ENCODE measurements at regions not wholly inside any gene's neighbourhood (a gene's known extent, or its start where the extent isn't known, plus 50 kb on each side); places are given as distances from the start of the nearest gene placed in this dataset.
"Not testable (repeated sequence)": the region's sequence is repeated elsewhere in the genome, so short reads cannot be mapped to it uniquely, and the experiment has no call there.

DNA sequence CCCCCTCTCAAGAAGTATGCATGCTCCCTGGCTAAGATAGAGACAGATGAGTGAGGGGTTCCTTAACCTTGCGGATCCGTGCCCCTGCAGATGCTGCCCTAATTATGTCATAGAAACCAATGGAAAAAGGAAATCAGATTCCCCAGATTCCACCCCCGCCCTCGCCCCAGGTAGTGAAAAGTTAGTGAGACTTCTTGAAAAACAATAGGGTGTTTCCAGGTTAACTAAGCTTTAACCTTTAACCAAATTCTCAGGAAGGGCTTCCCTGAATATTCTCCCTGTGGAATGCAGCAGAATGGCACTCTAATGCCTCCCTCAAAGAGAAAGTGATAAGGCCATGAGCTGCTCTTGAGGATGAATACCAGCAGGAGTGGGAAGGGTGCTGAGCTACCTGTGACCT is 116.0 kb upstream of the RANBP3L start:
- H3K9me3 Mint-ChIP-seq (ENCODE audit: unreplicated experiment): no peaks in the 10 kb centered on the region
- H3K4me3 Mint-ChIP-seq (ENCODE audit: unreplicated experiment): no peak overlapping the region
- H3K27me3 Mint-ChIP-seq (ENCODE audit: unreplicated experiment): peaks cover 1% of the 10 kb centered on the region
- no peaks in the 10 kb centered on the region for H3K36me3 Mint-ChIP-seq (ENCODE audit: low read depth, unreplicated experiment)
- DNase-seq (ENCODE audit: low spot score): no peak
- H3K4me1 Mint-ChIP-seq (ENCODE audit: unreplicated experiment): no peaks in the 10 kb centered on the region
- H3K27ac Mint-ChIP-seq (ENCODE audit: unreplicated experiment): no peak overlapping the region
- TF ChIP-seq, protein P1, sequence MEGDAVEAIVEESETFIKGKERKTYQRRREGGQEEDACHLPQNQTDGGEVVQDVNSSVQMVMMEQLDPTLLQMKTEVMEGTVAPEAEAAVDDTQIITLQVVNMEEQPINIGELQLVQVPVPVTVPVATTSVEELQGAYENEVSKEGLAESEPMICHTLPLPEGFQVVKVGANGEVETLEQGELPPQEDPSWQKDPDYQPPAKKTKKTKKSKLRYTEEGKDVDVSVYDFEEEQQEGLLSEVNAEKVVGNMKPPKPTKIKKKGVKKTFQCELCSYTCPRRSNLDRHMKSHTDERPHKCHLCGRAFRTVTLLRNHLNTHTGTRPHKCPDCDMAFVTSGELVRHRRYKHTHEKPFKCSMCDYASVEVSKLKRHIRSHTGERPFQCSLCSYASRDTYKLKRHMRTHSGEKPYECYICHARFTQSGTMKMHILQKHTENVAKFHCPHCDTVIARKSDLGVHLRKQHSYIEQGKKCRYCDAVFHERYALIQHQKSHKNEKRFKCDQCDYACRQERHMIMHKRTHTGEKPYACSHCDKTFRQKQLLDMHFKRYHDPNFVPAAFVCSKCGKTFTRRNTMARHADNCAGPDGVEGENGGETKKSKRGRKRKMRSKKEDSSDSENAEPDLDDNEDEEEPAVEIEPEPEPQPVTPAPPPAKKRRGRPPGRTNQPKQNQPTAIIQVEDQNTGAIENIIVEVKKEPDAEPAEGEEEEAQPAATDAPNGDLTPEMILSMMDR (IDR thresholded peaks at IDR 0.05; ENCODE audit: unreplicated experiment): no peak

DNA sequence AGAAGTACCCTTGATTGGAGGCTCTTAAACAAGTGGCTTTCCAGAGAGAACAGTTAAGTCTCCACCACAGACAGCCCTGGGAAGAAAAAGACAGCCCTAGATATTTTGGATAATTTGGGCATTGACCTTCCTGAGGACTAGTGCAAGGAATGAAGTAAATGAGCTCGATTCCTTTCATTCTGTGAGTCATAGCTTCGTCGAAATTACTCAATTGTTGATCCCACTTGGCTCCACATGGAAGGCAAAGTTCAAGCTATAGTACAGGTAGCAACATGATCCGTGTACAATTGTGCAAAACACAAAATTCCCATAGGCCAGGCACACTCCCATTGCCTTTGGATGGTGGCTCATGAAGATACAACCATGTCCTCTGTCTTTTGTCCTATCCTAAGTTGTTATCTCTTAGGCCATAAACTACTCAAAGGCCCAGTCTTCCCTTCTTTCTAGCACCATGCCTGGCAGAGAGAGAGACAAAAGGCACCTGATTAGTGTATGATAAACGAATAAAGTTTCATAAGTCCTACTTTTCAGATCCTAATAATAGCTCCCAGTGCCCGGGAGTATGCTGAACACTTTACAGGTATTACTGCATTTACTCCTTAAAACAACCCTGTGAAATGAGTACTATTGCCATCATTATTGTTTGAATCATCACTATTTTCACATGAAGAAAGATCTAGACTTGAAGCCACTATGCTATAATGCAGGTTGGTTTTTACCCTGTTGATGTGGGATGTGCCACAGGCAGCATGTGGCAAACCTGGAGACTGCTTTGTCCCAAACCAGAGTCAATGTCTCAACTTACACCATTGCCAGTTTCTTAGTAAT is 116.7 kb upstream of the RANBP3L start:
- no peak overlapping the region for H3K27ac Mint-ChIP-seq (ENCODE audit: unreplicated experiment)
- H3K9me3 Mint-ChIP-seq (ENCODE audit: unreplicated experiment): no peaks in the 10 kb centered on the region
- no peaks in the 10 kb centered on the region for H3K4me1 Mint-ChIP-seq (ENCODE audit: unreplicated experiment)

DNA sequence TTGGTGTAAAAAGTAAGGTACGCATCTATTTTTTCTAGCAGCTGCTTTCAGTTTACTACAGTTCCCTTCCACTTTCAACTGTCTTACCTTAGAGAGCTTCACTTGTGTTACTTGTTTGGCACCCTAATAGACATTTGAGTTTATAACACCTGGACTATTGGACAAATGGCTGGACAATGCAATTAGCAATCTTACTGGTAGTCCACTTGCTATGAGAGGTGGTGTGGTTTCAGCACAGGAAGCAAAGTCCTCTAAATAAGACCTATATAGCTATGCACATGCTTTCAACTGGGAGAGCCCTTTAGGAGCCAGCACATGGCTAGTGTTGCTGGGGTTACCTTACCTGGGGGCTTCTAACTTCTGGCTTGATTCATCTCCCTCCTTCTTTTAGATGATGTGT is 119.6 kb upstream of the RANBP3L start:
- Mint-ChIP-seq H3K27me3 (ENCODE audit: unreplicated experiment) (peaks cover 1% of the 10 kb centered on the region), H3K4me3 (ENCODE audit: unreplicated experiment) (no peak overlapping the region), H3K36me3 (ENCODE audit: low read depth, unreplicated experiment) (no peaks in the 10 kb centered on the region), H3K9me3 (ENCODE audit: unreplicated experiment) (no peaks in the 10 kb centered on the region), H3K4me1 (ENCODE audit: unreplicated experiment) (no peaks in the 10 kb centered on the region), H3K27ac (ENCODE audit: unreplicated experiment) (no peak overlapping the region)
- DNase-seq (ENCODE audit: low spot score): no peak
- TF ChIP-seq, protein P1 (IDR thresholded peaks at IDR 0.05; ENCODE audit: unreplicated experiment): no peak

More for the DNA sequence above, 116.7 kb upstream of the RANBP3L start:
- TF ChIP-seq, protein P1 (IDR thresholded peaks at IDR 0.05; ENCODE audit: unreplicated experiment): no peak
- H3K4me3 Mint-ChIP-seq (ENCODE audit: unreplicated experiment): no peak overlapping the region
- no peaks in the 10 kb centered on the region for H3K36me3 Mint-ChIP-seq (ENCODE audit: low read depth, unreplicated experiment)
- H3K27me3 Mint-ChIP-seq (ENCODE audit: unreplicated experiment): peaks cover 1% of the 10 kb centered on the region
- no peak for DNase-seq (ENCODE audit: low spot score)

DNA sequence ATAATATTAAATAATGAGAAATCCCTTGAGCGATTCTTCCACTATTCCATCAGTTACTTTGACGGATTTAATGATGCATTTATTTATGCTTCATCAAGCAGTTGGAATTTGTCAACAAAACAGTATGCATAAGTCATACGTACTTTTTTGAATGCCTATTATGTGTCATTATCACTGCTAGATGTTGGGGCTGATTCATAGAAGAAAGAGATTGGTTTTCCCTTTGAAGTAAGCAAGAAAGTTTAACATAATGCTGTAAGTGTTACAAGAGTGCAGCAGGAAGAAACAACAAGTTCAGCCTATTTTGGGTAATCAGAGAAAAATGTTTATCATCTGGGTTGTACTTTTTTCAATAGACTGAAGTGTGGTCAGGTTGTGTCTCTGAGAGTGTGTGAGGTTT is 121.2 kb upstream of the RANBP3L start:
- TF ChIP-seq, protein P1 (IDR thresholded peaks at IDR 0.05; ENCODE audit: unreplicated experiment): no peak
- H3K27ac Mint-ChIP-seq (ENCODE audit: unreplicated experiment): no peak overlapping the region
- DNase-seq (ENCODE audit: low spot score): no peak
- no peak overlapping the region for H3K4me3 Mint-ChIP-seq (ENCODE audit: unreplicated experiment)
- H3K36me3 Mint-ChIP-seq (ENCODE audit: low read depth, unreplicated experiment): no peaks in the 10 kb centered on the region
- H3K4me1 Mint-ChIP-seq (ENCODE audit: unreplicated experiment): no peaks in the 10 kb centered on the region
- H3K27me3 Mint-ChIP-seq (ENCODE audit: unreplicated experiment): no peaks in the 10 kb centered on the region
- H3K9me3 Mint-ChIP-seq (ENCODE audit: unreplicated experiment): no peaks in the 10 kb centered on the region

DNA sequence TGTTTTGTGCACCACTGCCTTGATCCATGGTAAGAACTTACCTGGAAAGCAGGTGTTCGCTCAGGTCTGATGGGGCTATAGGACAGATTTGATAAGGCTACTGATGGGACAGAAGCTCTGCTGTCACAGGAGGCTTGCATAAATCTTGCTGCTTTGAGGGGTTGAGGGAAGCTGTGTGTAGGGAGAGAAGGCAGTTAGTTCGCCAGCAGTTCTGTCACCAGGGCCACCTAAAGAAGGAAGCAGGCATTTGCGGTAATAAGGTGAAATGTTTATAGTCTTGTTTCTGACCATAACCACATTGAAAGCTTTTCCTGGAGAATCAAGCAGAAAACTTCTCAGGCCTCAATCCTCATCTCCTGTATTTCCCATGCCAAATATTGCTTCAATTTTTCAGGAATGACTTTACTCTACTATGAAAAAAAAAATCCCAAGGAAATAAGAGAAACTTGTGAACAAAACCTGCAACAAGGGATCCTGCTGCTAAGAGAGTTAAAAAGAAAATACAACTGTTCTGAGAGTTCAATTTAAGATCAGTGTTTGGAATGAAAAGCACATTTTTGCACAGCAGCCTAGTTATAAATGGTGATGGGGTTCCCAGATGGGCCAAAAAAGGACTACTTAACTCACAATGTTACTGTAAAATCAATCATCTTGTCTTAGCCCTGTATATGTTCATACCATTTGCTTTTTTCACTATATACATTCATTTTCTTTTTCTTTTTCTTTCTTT is 122.0 kb upstream of the RANBP3L start:
- TF ChIP-seq, protein P1 (IDR thresholded peaks at IDR 0.05; ENCODE audit: unreplicated experiment): no peak
- DNase-seq (ENCODE audit: low spot score): no peak
- Mint-ChIP-seq H3K4me1 (ENCODE audit: unreplicated experiment) (no peaks in the 10 kb centered on the region), H3K27ac (ENCODE audit: unreplicated experiment) (no peak overlapping the region), H3K9me3 (ENCODE audit: unreplicated experiment) (no peaks in the 10 kb centered on the region), H3K36me3 (ENCODE audit: low read depth, unreplicated experiment) (no peaks in the 10 kb centered on the region), H3K27me3 (ENCODE audit: unreplicated experiment) (no peaks in the 10 kb centered on the region), H3K4me3 (ENCODE audit: unreplicated experiment) (no peak overlapping the region)

DNA sequence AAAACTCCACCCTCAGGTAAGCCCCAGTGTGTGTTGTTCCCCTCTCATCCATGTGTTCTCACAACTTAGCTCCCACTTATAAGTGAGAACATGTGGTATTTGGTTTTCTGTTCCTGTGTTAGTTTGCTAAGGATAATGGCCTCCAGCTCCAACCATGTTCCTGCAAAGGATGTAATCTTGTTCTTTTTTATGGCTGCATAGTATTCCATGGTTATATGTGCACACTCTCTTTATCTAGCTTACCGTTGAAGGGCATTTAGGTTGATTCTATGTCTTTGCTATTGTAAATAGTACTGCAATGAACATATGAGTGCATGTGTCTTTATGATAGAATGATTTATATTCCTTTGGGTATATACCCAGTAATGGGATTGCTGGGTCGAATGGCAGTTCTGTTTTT is 124.4 kb upstream of the RANBP3L start:
- H3K27me3 Mint-ChIP-seq (ENCODE audit: unreplicated experiment); H3K36me3 Mint-ChIP-seq (ENCODE audit: low read depth, unreplicated experiment); H3K9me3 Mint-ChIP-seq (ENCODE audit: unreplicated experiment); H3K4me3 Mint-ChIP-seq (ENCODE audit: unreplicated experiment); DNase-seq (ENCODE audit: low spot score); H3K27ac Mint-ChIP-seq (ENCODE audit: unreplicated experiment); H3K4me1 Mint-ChIP-seq (ENCODE audit: unreplicated experiment): not testable (repeated sequence)
